ENCODE measurements at regions not wholly inside any gene's neighbourhood (a gene's known extent, or its start where the extent isn't known, plus 50 kb on each side); places are given as distances from the start of the nearest gene placed in this dataset.

DNA sequence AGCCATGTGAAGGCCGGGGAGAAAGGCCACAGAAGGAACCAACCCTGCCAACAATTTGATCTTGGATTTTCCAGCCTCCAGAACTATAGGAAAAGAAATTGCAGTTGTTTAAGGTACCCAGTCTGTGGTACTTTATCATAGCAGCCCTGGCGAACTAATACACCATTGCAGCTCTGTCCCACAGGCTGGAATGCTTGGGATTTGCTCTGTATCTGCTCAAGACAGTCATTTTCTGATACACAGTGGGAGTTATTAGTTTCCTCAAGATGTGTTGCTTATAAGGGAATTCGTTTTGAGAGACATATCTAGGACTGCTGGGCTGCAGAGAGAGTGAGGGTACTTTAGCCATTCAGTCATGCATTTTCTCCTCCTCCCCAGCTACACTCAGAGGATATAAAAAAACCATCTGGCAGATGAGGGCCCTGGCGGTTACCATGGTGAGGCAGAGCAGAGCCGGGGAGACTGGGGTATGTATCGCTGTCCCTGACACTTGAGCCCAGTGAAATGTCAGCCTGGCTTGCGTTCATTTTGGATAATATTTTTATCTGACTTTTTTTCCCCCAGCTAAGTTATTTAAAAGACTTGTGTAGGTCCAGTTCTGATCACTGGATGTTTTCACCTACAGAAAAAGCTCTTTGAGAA lies 104.6 kb downstream of the DIRAS3 start:
- H3K27me3 Mint-ChIP-seq (ENCODE audit: low read depth, poor library complexity) = no peaks in the 10 kb centered on the region
- no peak overlapping the region for H3K4me3 Mint-ChIP-seq
- no peaks in the 10 kb centered on the region for H3K36me3 Mint-ChIP-seq (ENCODE audit: low read depth)
- H3K9me3 Mint-ChIP-seq = peaks cover 3% of the 10 kb centered on the region
- TF ChIP-seq CTCF (IDR thresholded peaks at IDR 0.05) = no peak
- peaks cover 20% of the 10 kb centered on the region for H3K4me1 Mint-ChIP-seq
- peak; percentile 58 for DNase-seq
- peak overlapping the region; percentile 40 for H3K27ac Mint-ChIP-seq

GRCh38 chr1:67942274-67942673 lies 108.2 kb downstream of the DIRAS3 start:
- DNase-seq = no peak
- H3K36me3 Mint-ChIP-seq (ENCODE audit: low read depth) = no peaks in the 10 kb centered on the region
- H3K4me1 Mint-ChIP-seq = peaks cover 54% of the 10 kb centered on the region
- peaks cover 3% of the 10 kb centered on the region for H3K9me3 Mint-ChIP-seq
- no peak overlapping the region for H3K4me3 Mint-ChIP-seq
- TF ChIP-seq CTCF (IDR thresholded peaks at IDR 0.05) = no peak
- H3K27ac Mint-ChIP-seq = no peak overlapping the region
- H3K27me3 Mint-ChIP-seq (ENCODE audit: low read depth, poor library complexity) = no peaks in the 10 kb centered on the region

DNA sequence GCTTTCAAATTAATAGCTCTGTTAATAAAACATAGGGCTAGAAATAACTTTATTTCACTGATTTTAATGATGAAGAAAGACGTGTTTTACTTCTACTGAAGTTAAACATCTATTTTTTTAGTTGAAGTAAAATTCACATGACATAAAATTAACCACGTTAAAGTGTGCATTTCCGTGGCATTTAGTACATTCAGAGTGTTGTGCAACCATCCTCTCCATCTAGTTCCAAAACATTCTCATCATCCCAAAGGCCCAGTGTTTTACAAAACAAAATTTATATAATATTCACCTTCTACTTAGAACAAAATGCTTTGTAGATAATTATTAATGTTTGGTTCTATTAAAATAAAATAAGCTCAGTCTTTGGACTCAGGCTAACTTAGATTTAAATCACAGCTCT lies 108.5 kb upstream of the GNG12 start:
- no peak for TF ChIP-seq CTCF (IDR thresholded peaks at IDR 0.05)
- no peaks in the 10 kb centered on the region for H3K27me3 Mint-ChIP-seq (ENCODE audit: low read depth, poor library complexity)
- DNase-seq = no peak
- H3K4me1 Mint-ChIP-seq = peaks cover 54% of the 10 kb centered on the region
- H3K27ac Mint-ChIP-seq = no peak overlapping the region
- H3K36me3 Mint-ChIP-seq (ENCODE audit: low read depth) = no peaks in the 10 kb centered on the region
- H3K4me3 Mint-ChIP-seq = no peak overlapping the region
- peaks cover 3% of the 10 kb centered on the region for H3K9me3 Mint-ChIP-seq

DNA sequence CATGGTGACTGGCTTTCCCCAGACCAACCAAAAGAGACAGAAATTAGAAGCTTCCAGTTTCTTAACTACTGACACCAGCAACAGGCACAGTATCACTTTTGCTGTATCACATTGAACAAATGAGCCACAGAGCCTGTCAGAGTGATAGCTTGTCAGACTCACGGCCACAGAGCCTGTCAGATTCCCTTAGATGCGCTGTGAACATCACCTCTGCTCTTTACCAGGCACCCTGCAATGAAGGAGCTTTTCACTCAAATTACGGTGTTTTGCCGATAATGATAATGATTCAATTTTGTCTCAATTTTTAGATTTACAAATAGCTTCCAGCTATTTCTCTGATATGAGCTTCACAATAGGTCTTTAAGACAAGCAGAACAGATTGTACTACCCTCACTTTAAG lies 107.9 kb upstream of the GNG12 start:
- DNase-seq = no peak
- no peaks in the 10 kb centered on the region for H3K36me3 Mint-ChIP-seq (ENCODE audit: low read depth)
- no peak overlapping the region for H3K27ac Mint-ChIP-seq
- H3K4me1 Mint-ChIP-seq = peaks cover 48% of the 10 kb centered on the region
- H3K4me3 Mint-ChIP-seq = no peak overlapping the region
- H3K9me3 Mint-ChIP-seq = peaks cover 3% of the 10 kb centered on the region
- peaks cover under 1% of the 10 kb centered on the region for H3K27me3 Mint-ChIP-seq (ENCODE audit: low read depth, poor library complexity)
- TF ChIP-seq CTCF (IDR thresholded peaks at IDR 0.05) = no peak

DNA sequence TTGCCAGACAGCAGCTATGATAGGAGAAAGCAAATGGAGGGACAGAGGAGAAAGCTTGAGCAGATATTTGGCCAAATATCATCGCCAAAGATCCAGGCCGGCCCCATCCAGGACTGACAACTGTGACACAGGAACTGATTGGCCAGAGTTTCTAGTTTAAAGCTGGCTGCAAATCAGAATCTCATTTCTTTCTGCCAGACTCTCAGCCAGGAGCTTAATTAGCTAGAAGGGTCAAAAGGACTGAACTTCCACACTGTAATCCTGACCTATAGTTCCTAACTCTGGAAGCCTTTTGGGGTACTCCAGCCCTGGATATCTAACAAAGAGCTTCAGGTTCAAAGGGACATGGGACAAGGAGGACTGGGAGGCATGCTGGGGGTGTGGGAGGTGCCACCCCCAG lies 106.7 kb upstream of the GNG12 start:
- no peaks in the 10 kb centered on the region for H3K36me3 Mint-ChIP-seq (ENCODE audit: low read depth)
- no peak for DNase-seq
- H3K4me1 Mint-ChIP-seq = peaks cover 39% of the 10 kb centered on the region

More for the DNA sequence above, 106.7 kb upstream of the GNG12 start:
- no peak for TF ChIP-seq CTCF (IDR thresholded peaks at IDR 0.05)
- H3K9me3 Mint-ChIP-seq = peaks cover 3% of the 10 kb centered on the region
- peak overlapping the region; percentile 68 for H3K27ac Mint-ChIP-seq
- H3K4me3 Mint-ChIP-seq = no peak overlapping the region
- H3K27me3 Mint-ChIP-seq (ENCODE audit: low read depth, poor library complexity) = peaks cover 5% of the 10 kb centered on the region

All from nephron progenitor cell (in vitro differentiated cells).